ENCODE measurements at regions not wholly inside any gene's neighbourhood (a gene's known extent, or its start where the extent isn't known, plus 50 kb on each side); places are given as distances from the start of the nearest gene placed in this dataset.

GRCh38 chr15:98446083-98446482 lies 202.3 kb upstream of the IGF1R start (continued):
- TF ChIP-seq PRDM10 (IDR thresholded peaks at IDR 0.05; ENCODE audit: partially characterized antibody) (no peak), ZNF12 (CRISPR knock-in tag; IDR thresholded peaks at IDR 0.05) (no peak), ESRRA (IDR thresholded peaks at IDR 0.05; ENCODE audit: borderline replicate concordance, low read depth) (no peak)

- no peaks in the 10 kb centered on the region for H4K20me1 ChIP-seq (replicated peaks; ENCODE audit: control insufficient read depth, insufficient read depth, low read length)
- in situ Hi-C loops (cut with MboI): no loop called here
- H3K27me3 ChIP-seq (ENCODE audit: control insufficient read depth in 2 of 2, insufficient read depth in 2 of 2, low read length in 2 of 2): peaks cover 0 to 12% of the 10 kb centered on the region in 2 experiments; a peak in 2 of 5 replicates
- no peaks in the 10 kb centered on the region for H3K9me3 ChIP-seq (replicated peaks; ENCODE audit: control insufficient read depth, insufficient read depth, low read depth, low read length)
- H3K4me2 ChIP-seq (ENCODE audit: insufficient read depth, low read length): no peak overlapping the region
- no peaks in the 10 kb centered on the region for H3K36me3 ChIP-seq (ENCODE audit: control insufficient read depth, insufficient read depth, low read length)
- no TSS peak for BruUV-seq (replicated peaks)
- no peaks in the 10 kb centered on the region for H3K4me1 ChIP-seq (replicated peaks in 1 of 2; ENCODE audit: control insufficient read depth in 2 of 2, insufficient read depth in 2 of 2, low read length in 2 of 2)
- ATAC-seq (no peak), FAIRE-seq (no peak), DNase-seq (ENCODE audit: extremely low read depth in 1 of 4, low spot score in 3 of 4) (no peak)
- no peak overlapping the region for H3K27ac ChIP-seq (ENCODE audit: extremely low read depth, low read depth, low read length)
- intact Hi-C loops (cut with micrococcal nuclease): loop anchor here (10.0 kb wide), 1 partner anchor 438 kb away; no protein-coding TSS in a partner anchor
- 0% methylated on average over 8 of the region's 8 CpGs for WGBS (ENCODE audit: insufficient coverage, low coverage, missing lambda C conversion rate)
- H2AFZ ChIP-seq (ENCODE audit: low read depth, low read length): no peak overlapping the region
- ChIA-PET POLR2A (interaction anchor here (0.9 kb wide), 1 partner anchor 12 kb away, joined by 3 read pairs; no protein-coding TSS in a partner anchor), CTCF (ENCODE audit: low intra/inter-chr PET ratio) (no interaction called here)
- no peaks in the 10 kb centered on the region for H3K79me2 ChIP-seq (ENCODE audit: control insufficient read depth, insufficient read depth, low read length)
- H3K9me1 ChIP-seq (ENCODE audit: control insufficient read depth, insufficient read depth, low read length): no peaks in the 10 kb centered on the region
- no peak overlapping the region for H3K4me3 ChIP-seq
- no peak overlapping the region for H3K9ac ChIP-seq (ENCODE audit: insufficient read depth in 1 of 2, low read depth in 2 of 2, low read length in 2 of 2)
- no peak for TF ChIP-seq AFF4 (CRISPR knock-in tag; IDR thresholded peaks at IDR 0.05)
- TF ChIP-seq ZNF609 (CRISPR knock-in tag; IDR thresholded peaks at IDR 0.05; ENCODE audit: borderline replicate concordance): no peak
- no peak for TF ChIP-seq POLR2B (IDR thresholded peaks at IDR 0.05; ENCODE audit: low read depth, partially characterized antibody)
- TF ChIP-seq MECOM (CRISPR knock-in tag; IDR thresholded peaks at IDR 0.05): no peak
These were observed 201.3 kb upstream of the IGF1R start for GRCh38 chr15:98447069-98447468.
